B cell (primary cell): ENCODE measurements at regions not wholly inside any gene's neighbourhood (a gene's known extent, or its start where the extent isn't known, plus 50 kb on each side); places are given as distances from the start of the nearest gene placed in this dataset.

Experiments used
- EZH2 ChIP-seq: IDR thresholded peaks from 2 replicates; pipeline ENCODE4 v1.6.1; 2012; ENCODE audit warnings: borderline replicate concordance, low read depth, mild to moderate bottlenecking, moderate library complexity, low read length; ENCODE audit not compliant: insufficient read depth, poor library complexity, severe bottlenecking
- TF ChIP-seq, protein P1 (sequence below): fragments of 200-600 bp; IDR thresholded peaks from one replicate; pipeline ENCODE4 v1.8.0; 2022; ENCODE audit warnings: antibody characterized with exemption, mild to moderate bottlenecking

DNA sequence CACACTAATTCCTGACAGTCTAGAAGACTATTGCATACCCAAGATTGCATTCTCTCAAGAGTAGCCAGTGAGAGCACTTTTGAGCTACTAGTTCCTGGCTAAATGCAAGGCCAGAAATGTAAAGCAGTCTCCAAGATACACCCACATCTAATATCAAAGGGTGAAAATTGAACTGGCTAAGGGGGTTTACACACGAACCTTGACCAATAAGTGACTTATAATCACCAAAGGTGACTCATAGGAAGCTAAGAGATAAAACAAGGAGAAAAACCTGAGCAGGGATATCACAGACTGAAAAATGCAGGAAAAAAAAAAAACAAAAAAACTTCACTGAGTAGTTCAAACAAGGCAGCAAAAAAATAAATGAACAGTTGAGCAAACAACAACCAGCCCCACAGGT is 172.2 kb upstream of the RRP15 start:
- TF ChIP-seq, protein P1, sequence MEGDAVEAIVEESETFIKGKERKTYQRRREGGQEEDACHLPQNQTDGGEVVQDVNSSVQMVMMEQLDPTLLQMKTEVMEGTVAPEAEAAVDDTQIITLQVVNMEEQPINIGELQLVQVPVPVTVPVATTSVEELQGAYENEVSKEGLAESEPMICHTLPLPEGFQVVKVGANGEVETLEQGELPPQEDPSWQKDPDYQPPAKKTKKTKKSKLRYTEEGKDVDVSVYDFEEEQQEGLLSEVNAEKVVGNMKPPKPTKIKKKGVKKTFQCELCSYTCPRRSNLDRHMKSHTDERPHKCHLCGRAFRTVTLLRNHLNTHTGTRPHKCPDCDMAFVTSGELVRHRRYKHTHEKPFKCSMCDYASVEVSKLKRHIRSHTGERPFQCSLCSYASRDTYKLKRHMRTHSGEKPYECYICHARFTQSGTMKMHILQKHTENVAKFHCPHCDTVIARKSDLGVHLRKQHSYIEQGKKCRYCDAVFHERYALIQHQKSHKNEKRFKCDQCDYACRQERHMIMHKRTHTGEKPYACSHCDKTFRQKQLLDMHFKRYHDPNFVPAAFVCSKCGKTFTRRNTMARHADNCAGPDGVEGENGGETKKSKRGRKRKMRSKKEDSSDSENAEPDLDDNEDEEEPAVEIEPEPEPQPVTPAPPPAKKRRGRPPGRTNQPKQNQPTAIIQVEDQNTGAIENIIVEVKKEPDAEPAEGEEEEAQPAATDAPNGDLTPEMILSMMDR, result no peak
- no peak for TF ChIP-seq EZH2
